ENCODE measurements at regions not wholly inside any gene's neighbourhood (a gene's known extent, or its start where the extent isn't known, plus 50 kb on each side); places are given as distances from the start of the nearest gene placed in this dataset.

- Mint-ChIP-seq H3K4me1 (ENCODE audit: low read depth, unreplicated experiment) (no peaks in the 10 kb centered on the region), H3K9me3 (ENCODE audit: unreplicated experiment) (peaks cover 10% of the 10 kb centered on the region), H3K27me3 (ENCODE audit: low read depth, unreplicated experiment) (peaks cover 6% of the 10 kb centered on the region), H3K36me3 (ENCODE audit: low read depth, unreplicated experiment) (no peaks in the 10 kb centered on the region), H3K4me3 (ENCODE audit: unreplicated experiment) (no peak overlapping the region), H3K27ac (ENCODE audit: unreplicated experiment) (no peak overlapping the region)
- Histone ChIP-seq H3K79me2 (ENCODE audit: insufficient read depth, low read length) (no peaks in the 10 kb centered on the region), H3K27ac (ENCODE audit: low read depth, low read length) (no peak overlapping the region), H3K4me1 (ENCODE audit: insufficient read depth, low read length) (no peaks in the 10 kb centered on the region), H2AFZ (ENCODE audit: low read depth, low read length) (no peak overlapping the region), H3K4me3 (ENCODE audit: insufficient read depth, low read depth, low read length) (no peak overlapping the region), H3K9me3 (ENCODE audit: insufficient read depth, low read depth, low read length) (peaks cover 5% of the 10 kb centered on the region), H3K36me3 (ENCODE audit: insufficient read depth, low read length) (no peaks in the 10 kb centered on the region), H4K20me1 (ENCODE audit: insufficient read depth, low read length) (no peaks in the 10 kb centered on the region), H3K27me3 (ENCODE audit: insufficient read depth, low read length) (no peaks in the 10 kb centered on the region), H3K9ac (ENCODE audit: low read length) (no peak overlapping the region), H3K4me2 (ENCODE audit: low read length) (no peak overlapping the region)
- DNase-seq (ENCODE audit: low read depth) (no peak), FAIRE-seq (no peak)
- no peak for TF ChIP-seq EZH2 (IDR thresholded peaks at IDR 0.05; ENCODE audit: insufficient read depth, low read length)
- TF ChIP-seq CTCF (IDR thresholded peaks at IDR 0.05; ENCODE audit: insufficient read depth, low read depth, low read length) = no peak
These were observed 140.9 kb downstream of the TFCP2L1 start for GRCh38 chr2:121144111-121144510.

- H3K27ac ChIP-seq (ENCODE audit: low read depth, low read length) = no peak overlapping the region
- Mint-ChIP-seq H3K36me3 (ENCODE audit: low read depth, unreplicated experiment) (no peaks in the 10 kb centered on the region), H3K27me3 (ENCODE audit: low read depth, unreplicated experiment) (peaks cover 24% of the 10 kb centered on the region), H3K4me3 (ENCODE audit: unreplicated experiment) (no peak overlapping the region), H3K9me3 (ENCODE audit: unreplicated experiment) (peaks cover 6% of the 10 kb centered on the region), H3K27ac (ENCODE audit: unreplicated experiment) (no peak overlapping the region), H3K4me1 (ENCODE audit: low read depth, unreplicated experiment) (no peaks in the 10 kb centered on the region)
- no peak overlapping the region for H3K9ac ChIP-seq (ENCODE audit: low read length)
- FAIRE-seq (no peak), DNase-seq (ENCODE audit: low read depth) (no peak)
- peaks cover 7% of the 10 kb centered on the region for H3K27me3 ChIP-seq (ENCODE audit: insufficient read depth, low read length)
- H4K20me1 ChIP-seq (ENCODE audit: insufficient read depth, low read length) = no peaks in the 10 kb centered on the region
- TF ChIP-seq CTCF (IDR thresholded peaks at IDR 0.05; ENCODE audit: insufficient read depth, low read depth, low read length) = no peak
- no peak for TF ChIP-seq EZH2 (IDR thresholded peaks at IDR 0.05; ENCODE audit: insufficient read depth, low read length)
- no peaks in the 10 kb centered on the region for H3K36me3 ChIP-seq (ENCODE audit: insufficient read depth, low read length)
- no peaks in the 10 kb centered on the region for H3K9me3 ChIP-seq (ENCODE audit: insufficient read depth, low read depth, low read length)
- H3K79me2 ChIP-seq (ENCODE audit: insufficient read depth, low read length) = no peaks in the 10 kb centered on the region
- no peak overlapping the region for H3K4me2 ChIP-seq (ENCODE audit: low read length)
- H3K4me3 ChIP-seq (ENCODE audit: insufficient read depth, low read depth, low read length) = no peak overlapping the region
- no peaks in the 10 kb centered on the region for H3K4me1 ChIP-seq (ENCODE audit: insufficient read depth, low read length)
- no peak overlapping the region for H2AFZ ChIP-seq (ENCODE audit: low read depth, low read length)
These were observed 138.4 kb downstream of the TFCP2L1 start for GRCh38 chr2:121146630-121147029.

GRCh38 chr2:121147766-121148165 is 137.2 kb downstream of the TFCP2L1 start:
- peaks cover 7% of the 10 kb centered on the region for H3K27me3 ChIP-seq (ENCODE audit: insufficient read depth, low read length)
- Mint-ChIP-seq H3K4me3 (ENCODE audit: unreplicated experiment) (no peak overlapping the region), H3K9me3 (ENCODE audit: unreplicated experiment) (peaks cover 6% of the 10 kb centered on the region), H3K36me3 (ENCODE audit: low read depth, unreplicated experiment) (no peaks in the 10 kb centered on the region), H3K4me1 (ENCODE audit: low read depth, unreplicated experiment) (no peaks in the 10 kb centered on the region), H3K27me3 (ENCODE audit: low read depth, unreplicated experiment) (peaks cover 27% of the 10 kb centered on the region), H3K27ac (ENCODE audit: unreplicated experiment) (no peak overlapping the region)
- H3K27ac ChIP-seq (ENCODE audit: low read depth, low read length) = no peak overlapping the region
- H3K9me3 ChIP-seq (ENCODE audit: insufficient read depth, low read depth, low read length) = no peaks in the 10 kb centered on the region
- no peaks in the 10 kb centered on the region for H3K36me3 ChIP-seq (ENCODE audit: insufficient read depth, low read length)
- H3K4me3 ChIP-seq (ENCODE audit: insufficient read depth, low read depth, low read length) = no peak overlapping the region
- H2AFZ ChIP-seq (ENCODE audit: low read depth, low read length) = no peak overlapping the region
- no peak overlapping the region for H3K4me2 ChIP-seq (ENCODE audit: low read length)
- FAIRE-seq (no peak), DNase-seq (ENCODE audit: low read depth) (peak; percentile 36)
- no peaks in the 10 kb centered on the region for H3K4me1 ChIP-seq (ENCODE audit: insufficient read depth, low read length)
- H3K79me2 ChIP-seq (ENCODE audit: insufficient read depth, low read length) = no peaks in the 10 kb centered on the region
- H3K9ac ChIP-seq (ENCODE audit: low read length) = no peak overlapping the region
- no peaks in the 10 kb centered on the region for H4K20me1 ChIP-seq (ENCODE audit: insufficient read depth, low read length)
- no peak for TF ChIP-seq CTCF (IDR thresholded peaks at IDR 0.05; ENCODE audit: insufficient read depth, low read depth, low read length)
- no peak for TF ChIP-seq EZH2 (IDR thresholded peaks at IDR 0.05; ENCODE audit: insufficient read depth, low read length)
